ENCODE measurements at regions not wholly inside any gene's neighbourhood (a gene's known extent, or its start where the extent isn't known, plus 50 kb on each side); places are given as distances from the start of the nearest gene placed in this dataset.
"Not testable (repeated sequence)": the region's sequence is repeated elsewhere in the genome, so short reads cannot be mapped to it uniquely, and the experiment has no call there.

DNA sequence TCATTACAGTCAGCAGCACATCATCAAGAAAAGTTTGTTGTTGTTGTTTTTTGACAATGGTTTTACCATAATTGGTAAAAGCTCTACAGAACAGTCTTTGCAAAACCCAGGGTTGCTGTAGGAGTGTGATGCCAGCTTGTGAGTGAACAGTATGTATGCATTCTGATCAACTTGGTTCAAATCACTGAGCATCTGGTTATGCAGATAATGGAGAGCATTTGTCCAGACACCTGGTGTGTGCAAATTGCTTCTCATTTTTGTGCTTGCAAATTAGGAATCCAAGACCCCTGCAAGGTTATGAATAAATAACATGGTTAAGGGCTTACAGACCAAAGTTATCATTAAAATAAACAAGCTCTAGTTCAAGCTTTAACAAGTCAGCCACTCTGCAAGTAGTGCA is 448.7 kb upstream of the ACTBL2 start:
- no peak for DNase-seq

DNA sequence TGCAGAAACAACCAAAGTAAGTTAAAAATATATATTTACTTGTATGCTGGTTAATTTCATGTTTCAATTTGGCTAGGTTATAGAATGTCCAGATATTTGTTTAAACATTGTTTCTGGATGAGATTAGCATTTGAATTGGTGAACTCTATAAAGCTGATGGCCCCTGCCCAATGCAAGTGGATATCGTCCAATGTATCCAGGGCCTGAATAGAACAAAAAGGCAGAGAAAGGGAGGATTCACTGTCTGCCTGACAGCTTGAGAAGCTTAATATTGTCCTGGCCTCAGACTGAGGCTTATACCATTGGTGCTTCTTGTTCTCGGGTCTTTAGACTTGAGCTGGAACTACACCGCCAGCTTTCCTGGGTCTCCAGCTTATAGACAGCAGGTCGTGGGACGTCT is 446.7 kb upstream of the ACTBL2 start:
- no peak for DNase-seq

DNA sequence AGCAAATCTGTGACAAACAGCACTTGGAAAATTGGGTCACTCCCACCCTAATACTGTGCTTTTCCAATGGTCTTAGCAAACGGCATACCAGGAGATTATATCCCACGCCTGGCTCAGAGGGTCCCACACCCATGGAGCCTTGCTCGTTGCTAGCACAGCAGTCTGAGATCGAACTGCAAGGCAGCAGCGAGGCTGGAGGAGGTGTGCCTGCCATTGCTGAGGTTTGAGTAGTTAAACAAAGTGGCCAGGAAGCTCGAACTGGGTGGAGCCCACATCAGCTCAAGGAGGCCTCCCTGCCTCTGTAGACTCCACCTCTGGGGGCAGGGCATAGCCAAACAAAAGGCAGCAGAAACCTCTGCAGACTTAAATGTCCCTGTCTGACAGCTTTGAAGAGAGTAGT is 440.5 kb upstream of the ACTBL2 start:
- DNase-seq, result not testable (repeated sequence)

DNA sequence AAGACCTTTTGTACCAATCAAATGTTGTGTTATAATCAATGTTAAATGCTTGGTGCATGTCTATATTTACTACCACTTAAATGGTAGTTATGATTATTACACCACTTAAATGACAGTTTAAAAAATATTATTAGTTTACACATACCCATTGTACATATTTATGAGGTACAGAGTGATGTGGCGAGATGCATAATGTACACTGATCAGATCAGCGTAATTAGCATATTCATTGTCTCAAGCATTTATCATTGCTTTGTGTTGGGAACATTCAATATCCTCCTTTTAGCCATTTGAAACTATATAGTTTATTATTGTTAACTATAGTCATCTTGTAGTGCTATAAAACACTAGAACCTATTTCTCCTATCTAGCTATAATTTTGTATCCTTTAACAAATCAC is 434.4 kb upstream of the ACTBL2 start:
- no peak for DNase-seq

DNA sequence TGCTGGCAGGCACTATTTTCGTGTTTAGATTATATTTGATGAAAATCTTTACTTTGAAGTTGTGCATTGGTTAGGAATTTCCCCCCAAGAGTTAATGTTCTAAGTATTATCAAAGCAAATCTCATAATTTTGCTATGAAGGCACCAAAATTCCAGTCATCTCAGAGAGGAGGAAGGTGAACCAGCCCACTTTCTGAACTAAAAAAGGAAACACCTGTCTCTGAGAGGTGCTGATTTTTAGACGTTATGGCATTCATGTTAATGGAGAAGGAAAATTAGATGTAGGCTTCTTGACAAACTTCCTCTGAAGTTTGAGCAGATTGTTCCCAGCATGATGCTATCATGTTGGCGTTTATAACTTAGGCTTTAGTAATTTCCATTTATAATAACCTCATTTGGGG is 432.9 kb upstream of the ACTBL2 start:
- no peak for DNase-seq

DNA sequence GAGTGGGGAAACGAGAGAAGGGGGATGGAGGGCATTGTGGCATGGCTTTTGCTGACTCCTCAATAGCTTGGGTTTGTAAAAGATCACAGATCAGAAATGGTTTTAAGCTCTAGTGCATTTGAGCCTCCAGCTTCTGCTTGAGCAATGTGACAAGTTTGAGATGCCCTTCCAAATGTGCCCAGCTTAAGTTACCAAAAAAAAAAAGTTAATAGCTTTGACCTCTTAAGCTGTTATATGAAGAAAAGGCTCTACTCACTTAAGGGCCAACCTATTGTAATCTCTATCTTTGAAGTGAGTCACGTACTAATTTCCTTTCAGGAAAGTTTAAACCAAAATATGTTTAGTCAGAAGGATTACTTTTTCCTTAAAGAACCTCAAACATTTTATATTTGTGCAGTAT is 428.8 kb upstream of the ACTBL2 start:
- DNase-seq, result no peak

DNA sequence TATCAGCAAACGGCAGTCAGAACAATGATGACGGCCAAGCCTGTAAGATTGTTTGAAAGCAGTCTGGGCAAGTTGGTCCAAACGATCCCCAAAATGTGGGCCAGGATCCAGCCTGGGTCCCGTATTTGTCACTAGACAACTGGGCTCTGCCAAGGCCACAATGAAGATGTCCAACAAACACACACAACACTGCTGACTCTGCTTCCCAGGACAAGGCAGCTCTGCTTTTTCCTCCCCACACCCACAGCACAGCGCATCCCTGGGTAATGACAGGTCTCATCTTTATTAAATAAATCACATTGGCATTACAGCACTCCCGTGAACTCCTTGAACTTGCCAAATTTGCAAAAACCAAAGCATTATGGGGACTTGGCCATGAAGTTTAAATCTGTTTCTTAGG is 424.1 kb upstream of the ACTBL2 start:
- no peak for DNase-seq

DNA sequence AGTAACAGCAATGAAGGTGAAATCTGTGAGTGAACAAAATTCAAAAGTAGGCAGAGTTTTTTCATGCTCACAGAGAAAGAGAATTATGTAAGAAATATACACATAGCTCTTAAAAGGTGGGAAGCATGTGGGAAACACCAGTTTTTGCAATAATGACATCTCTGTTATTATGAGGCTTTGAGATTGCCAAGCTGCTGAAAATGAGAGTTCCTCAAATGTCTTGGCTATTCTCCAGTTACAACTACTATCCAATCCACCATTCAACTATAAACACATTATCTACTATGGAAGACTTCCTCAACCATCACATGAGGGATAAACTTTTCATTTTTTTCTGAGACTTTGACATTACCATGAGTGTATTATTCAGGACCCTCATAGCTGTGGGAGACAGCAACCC is 420.8 kb upstream of the ACTBL2 start:
- DNase-seq, result no peak

DNA sequence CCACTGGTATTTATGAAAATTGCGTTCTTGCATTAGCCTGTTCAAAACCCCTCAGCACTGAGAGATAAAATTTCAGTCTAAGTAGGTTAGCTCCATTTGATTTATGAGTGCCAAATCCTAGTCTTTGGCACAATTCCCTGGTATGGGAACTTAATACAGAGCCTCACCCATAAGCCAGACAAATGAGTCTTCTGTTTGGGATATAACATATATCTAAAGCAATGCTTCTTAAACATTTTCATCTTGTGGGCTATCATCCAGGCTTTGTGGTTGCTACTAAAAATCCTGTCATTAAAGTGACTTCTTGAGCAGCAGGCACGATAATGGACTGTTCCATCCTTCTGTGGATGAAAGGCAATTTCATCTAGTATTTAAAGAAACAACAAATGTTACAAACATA is 419.5 kb upstream of the ACTBL2 start:
- no peak for DNase-seq

DNA sequence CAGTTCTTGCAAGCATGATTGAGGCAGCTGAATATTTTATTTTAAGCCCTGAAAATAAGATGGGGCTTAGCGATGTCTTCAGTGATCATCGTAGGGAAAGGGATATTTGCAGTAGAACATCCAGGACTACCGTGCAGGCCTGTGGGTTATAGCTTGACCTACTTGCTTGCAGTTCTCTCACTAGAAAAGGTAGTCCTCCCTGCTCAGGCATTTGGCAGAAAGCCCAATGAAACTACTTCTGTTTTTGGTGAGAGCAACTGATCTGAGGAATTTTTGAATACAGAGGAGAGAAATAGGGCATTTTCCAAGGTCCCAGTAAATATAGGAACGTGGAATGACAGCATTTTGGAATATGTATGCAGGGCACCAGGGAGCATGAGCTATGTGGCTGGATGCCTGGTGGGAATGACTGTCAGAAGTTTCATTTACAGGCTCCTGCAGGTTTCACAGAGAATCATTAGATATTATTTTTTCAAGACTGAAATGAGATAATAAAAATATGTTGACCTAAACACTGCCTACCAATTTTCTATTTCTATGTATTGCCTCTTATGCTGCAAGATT is 417.9 kb upstream of the ACTBL2 start:
- DNase-seq, result no peak

DNA sequence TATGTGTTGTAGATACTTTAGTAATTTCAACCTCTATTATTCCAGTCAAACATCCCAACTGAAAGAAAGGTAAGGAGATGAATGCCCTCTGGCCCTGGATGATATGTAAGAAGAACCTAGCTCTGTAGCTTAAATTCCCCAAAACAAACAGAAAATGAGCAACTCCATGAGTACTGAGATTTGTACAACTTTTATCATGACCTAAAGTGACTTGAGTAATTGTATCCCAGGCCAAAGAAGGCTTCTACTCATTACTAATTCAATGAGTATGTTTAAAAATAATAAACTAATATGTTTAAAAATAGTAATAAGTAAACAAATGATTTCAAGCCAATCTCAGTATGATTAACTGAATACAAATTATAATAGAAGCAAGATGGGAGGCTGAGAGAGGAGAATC is 414.0 kb upstream of the ACTBL2 start:
- DNase-seq, result no peak

DNA sequence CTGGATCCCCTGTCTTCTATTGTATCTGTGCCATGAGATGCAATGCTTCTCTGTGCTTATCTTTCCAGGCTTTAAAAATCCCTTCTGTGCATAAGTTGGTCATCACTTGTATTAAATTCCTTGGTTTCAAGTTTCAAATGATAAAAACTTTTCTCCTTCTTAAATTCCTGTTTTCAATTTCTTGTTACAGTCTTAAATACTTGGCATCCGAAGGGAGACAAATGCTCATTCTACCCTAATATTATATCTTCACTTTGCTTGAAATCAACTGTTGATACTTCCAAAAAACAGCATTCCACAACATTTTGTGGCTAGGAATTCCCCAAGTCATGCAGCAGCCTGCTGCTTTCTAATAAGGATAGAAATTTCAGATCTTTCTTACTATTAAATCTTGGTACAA is 413.2 kb upstream of the ACTBL2 start:
- no peak for DNase-seq

DNA sequence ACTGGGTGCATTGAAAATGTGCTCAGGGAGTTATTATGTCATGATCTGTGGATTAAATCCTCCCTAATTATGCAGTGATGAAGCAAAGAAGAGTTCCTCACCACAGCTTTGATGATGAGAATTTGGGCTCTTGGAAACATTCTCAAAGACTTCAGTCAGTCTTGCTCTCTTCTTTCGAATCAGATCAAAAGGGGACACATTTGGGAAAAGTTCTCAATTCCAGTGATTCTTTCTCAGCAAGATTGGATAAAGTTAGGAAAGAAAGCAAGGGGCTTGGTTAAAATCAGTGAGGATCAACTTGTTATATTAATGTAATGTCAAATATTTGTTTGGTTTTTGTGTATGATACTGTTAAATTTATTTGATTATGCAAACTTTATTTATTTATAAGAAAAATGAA is 411.3 kb upstream of the ACTBL2 start:
- no peak for DNase-seq

DNA sequence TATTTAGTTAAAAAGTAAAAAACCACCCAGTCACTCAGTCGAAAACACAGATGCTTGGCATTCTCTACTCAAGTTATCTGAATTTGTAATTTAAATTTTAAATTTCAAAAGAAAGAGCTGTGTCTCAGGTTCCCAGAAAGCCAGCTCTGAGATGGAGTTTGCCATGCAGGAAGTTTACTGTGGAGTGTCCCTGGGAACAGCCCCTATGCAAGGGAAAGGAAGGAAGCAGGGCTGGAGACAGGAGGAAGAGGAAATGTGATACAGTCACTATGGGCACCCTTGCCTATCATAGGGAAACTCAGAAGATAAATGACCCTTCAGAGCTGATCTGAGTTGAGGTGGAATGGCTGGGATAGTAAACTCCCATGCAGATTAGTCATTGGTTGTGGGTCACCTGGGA is 408.8 kb upstream of the ACTBL2 start:
- DNase-seq, result no peak

DNA sequence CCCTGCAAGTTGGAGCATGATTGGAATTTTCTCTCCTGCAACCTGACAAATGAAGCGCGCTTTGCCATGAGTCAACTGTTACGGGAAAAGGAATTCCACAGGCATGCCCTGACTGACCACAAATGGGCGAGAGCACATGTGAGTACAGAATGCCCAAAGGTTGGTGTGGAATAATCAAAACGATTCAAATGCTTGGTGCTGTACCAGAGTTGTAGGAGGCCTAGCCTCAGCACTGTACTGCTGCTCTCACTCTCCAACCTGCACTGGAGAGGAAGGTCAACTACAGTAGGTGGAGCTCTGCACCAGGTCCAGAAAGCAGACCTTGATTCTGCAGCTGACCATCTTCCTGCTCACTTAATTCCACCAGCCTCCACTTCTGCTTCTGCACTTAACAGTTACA is 406.9 kb upstream of the ACTBL2 start:
- no peak for DNase-seq

DNA sequence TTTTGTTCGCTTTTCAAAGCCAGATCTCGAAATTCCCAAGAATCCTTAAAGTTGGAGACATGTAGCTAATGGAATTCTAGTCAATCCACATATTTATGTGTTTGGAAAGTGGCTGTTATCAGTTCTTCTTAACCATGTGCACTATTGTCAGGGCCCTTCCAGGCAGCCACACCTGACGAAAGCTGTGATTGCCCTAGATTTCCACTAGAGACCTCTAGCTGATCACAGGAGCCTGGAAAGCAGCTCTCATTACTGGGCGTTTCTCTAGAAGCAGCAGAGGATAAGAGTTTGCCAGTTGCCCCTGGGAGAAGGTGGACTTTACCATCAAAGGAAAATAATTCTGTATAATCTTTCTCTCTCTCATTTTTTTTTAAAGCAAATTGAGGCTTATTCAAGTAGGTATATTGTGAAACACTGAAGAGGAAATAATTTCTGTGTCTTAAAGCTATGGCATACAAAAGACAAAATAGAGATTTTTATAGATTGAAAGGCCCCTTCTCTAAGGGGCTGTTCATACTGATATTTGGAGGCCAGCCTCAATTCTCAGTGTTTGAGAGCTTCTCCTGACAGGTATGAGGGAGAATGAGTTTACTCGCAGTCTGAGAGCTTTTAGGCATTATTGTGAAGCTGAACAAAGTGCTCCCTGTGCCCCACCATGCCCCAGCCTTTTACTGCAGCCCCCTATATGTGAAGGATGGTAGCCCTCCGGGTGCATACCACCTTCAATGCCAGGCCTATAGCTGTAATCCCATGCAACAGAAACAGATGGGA is 405.4 kb upstream of the ACTBL2 start:
- DNase-seq, result no peak

DNA sequence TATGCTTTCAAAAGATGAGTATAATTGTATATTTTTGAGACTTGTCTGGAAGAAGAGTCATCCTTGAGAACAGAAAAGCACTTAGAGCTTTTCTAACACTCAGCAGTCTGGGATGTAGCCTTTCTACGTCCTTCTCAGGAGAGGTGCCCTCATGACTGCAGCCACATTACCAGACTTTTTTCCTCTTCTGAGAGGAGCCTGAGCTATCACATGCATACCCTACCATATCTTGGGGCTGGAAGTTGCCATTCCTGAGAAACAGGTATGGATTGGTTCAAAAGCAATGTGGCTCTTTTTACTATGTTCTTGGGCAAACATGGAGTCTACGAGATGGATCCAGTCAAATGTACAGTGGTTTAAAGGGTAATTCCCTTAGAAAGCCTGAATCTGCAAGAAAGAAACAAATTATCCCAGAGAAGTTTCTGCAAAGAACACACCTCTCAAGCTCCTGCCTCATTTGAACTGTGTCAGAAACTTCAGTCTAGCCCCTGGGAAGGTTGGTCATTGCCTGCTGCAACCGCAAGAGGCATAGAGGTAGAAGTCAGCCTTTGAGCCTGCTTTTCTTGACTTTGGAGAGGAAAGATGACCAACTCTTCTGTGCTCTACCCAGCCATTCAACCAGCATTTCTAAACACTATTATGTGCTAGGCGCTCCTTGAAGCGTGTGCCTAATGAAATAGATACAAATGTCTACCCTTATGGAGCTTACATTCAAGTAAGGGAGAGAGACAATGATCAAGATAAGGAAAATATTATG is 401.9 kb upstream of the ACTBL2 start:
- no peak for DNase-seq

DNA sequence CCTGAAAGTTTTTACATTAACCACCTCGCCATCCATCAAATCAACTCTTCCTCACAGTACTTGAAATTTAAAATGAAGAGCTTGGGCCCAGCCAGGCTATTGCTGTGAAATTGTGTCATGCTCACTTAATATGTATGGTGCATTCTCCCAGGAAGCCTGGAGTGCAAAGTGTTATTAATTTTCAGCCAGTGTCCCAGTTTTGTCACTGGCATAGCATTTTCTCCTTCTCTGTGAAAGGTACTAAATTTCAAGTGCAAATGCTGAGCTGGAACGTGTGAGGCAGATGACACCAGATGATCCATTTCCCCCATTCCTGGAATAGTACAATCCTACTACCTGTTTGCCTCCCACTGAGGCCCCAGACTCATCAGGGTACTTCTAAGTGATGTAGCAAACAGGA is 397.6 kb upstream of the ACTBL2 start:
- DNase-seq, result no peak

DNA sequence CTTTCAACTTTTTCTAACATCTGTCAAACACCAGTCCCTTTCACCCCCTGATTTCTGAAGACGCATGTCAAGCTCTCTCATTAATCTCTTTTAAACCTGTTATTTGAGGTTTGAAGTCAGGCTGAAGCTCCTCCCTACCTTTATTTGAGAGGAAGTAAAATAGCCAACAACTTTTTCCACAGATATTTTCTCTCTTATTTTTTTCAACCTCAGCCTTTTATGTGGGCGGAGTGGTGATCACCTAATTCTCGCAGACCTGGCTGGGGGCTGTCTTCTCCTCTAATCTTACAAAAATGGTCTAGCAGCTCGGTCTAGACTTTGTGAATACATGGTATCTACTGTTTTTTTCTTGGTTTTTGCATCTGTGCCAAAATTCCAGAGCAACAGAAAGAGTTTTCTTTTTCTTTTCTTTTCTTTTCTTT is 395.7 kb upstream of the ACTBL2 start:
- no peak for DNase-seq

DNA sequence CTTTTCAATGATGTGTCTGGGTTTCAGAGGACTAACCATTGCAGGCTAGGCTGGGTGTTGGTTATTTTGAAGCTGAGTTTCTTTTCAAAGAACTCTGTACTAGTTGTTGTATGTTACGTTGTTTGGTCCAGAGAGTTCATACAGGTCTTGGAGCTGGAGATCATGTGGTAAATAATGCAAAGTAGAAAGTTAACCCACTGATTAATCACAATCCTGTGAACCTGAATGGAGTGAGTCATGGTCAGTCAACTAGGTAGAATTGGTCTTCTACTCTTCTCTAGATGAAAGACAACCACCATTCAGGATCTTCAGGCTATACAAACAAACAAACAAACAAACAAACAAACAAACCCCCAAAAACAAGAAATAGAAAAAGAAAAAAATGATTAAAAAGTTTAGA is 388.9 kb upstream of the ACTBL2 start:
- DNase-seq, result no peak

DNA sequence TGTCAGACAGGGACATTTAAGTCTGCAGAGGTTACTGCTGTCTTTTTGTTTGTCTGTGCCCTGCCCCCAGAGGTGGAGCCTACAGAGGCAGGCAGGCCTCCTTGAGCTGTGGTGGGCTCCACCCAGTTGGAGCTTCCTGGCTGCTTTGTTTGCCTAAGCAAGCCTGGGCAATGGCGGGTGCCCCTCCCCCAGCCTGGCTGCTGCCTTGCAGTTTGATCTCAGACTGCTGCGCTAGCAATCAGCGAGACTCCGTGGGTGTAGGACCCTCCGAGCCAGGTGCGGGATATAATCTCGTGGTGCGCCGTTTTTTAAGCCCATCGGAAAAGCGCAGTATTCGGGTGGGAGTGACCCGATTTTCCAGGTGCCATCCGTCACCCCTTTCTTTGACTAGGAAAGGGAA is 387.7 kb upstream of the ACTBL2 start:
- not testable (repeated sequence) for DNase-seq

DNA sequence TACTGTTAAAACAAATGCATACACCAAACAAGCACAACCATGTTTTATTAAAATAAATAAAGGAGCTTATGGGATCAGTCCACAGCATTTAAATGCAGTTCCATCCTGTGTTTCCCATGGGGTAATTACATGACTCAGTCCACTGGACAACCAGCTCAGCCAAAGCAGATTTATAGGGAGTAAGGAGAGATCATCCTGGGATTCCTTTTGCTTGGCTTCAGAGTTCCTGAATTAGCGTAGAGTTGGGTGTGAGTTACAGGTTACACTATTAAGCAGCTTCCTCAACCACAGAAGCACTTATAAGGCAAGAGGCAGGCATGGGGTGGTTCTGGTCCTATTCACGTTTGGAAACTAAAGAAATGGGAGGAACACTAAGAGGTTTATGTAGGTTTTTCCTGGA is 381.1 kb upstream of the ACTBL2 start:
- no peak for DNase-seq

DNA sequence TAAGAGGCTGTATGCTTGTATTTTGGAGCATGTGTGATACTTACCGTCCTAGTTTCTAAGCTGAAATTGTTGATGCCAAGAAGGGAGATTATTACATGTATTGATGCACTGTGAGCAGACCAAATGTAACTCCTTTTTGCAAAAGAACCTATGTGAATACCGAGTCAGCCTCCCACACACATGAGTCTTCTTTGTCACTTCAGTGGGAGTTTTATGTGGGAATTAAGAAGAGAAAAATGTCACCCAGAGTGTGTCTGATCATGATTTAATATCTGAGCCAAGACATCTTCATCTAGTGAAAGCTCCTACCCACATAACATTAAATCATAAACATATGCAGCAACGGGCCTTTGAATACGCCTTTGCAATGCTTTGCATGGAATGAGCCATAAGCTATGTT is 380.3 kb upstream of the ACTBL2 start:
- no peak for DNase-seq

DNA sequence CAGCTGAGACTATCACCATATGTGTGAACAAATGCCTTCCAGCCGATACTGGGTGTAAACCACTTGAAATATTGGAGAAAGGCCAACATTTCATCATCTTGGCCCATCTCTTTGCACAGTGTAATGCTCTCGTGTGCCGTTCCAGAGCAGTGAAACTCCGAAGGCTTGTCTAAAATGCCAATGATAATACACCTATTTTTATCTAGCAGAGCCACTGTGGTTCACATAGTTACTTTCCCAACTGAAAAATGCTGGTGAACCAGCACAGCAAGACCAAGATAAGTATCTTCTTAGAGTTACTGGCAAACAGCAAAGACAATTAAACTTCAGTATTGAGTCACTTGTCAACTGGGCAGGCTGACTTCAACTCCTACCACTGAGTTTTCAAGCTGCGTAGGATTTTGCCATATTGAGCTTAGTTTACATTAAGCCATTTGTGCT is 379.9 kb upstream of the ACTBL2 start:
- DNase-seq, result no peak

Measured in activated naive CD4-positive, alpha-beta T cell treated with Interleukin-2 at 50 U/mL for 16 hours (primary cell).